Heart left ventricle (tissue), 13 donors: ENCODE measurements at regions not wholly inside any gene's neighbourhood (a gene's known extent, or its start where the extent isn't known, plus 50 kb on each side); places are given as distances from the start of the nearest gene placed in this dataset.

Experiments
- POLR2A ChIP-seq, 2 donors: fragments of 450-650 bp; IDR thresholded peaks; one replicate each; pipeline ENCODE4 v1.6.1; 2017; ENCODE audit warnings: antibody characterized with exemption in 2 of 2, mild to moderate bottlenecking in 2 of 2, moderate library complexity in 2 of 2
- TF ChIP-seq, protein P1 (sequence below), 12 donors: fragments of 200-600 bp; sonication (generic) in 4 of 12; IDR thresholded peaks; one replicate each; pipeline versions ENCODE4 v1.5.0 to v1.8.0; 2018 to 2022; ENCODE audit warnings: antibody characterized with exemption in 12 of 12, mild to moderate bottlenecking in 5 of 12
- donor health status: ischemic (EF 13 %, LVEDD 7.1; RV severe dilation, severe dysfunction).
- donor health status: DM: no; HTN: yes; CAD: no.
- donor health status: DM: no; HTN: no; CAD: no.
- donor health status: ischemic (EF 25% LVEDD 6.9; RV normal size, moderate dysfunction).
- donor health status: ischemic (EF 25% LVEDD 5.7; RV mildly dilated, moderate dysfunction).
- donor health status: ischemic (EF 35%, LVEDD 5.7; RV mildly dilated, moderate dysfunction).
- donor health status: nonischemic (EF 11% LVEDD 7.7; RV severe dilation, severe dysfunction).
- donor health status: DM: yes; HTN: yes; CAD: no.
- donor health status: PGD.
- donor health status: ischemic (EF 29% LVEDD 5.4; RV normal size, mild dysfunction).
- donor health status: nonischemic (EF 23%, LVEDD 6.1; RV moderate dilation, normal function).

DNA sequence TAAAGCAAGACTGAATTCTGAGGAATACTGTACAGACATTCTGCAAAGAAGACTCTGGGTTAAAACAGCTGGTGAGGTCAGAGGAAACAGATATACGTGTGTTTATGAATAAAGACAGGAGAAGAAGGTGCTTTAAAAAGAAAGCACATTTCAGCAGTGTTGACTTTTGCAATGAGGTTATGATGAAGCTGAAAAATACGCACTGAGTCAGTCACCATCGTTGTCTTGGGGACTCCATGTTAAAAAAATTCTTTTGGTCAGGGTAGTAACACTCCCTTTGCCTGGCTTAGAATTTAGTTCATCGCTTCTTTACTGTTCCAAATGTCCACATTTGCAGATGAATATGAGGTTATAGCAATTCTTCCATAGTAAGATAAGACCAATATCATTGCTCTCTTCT, 1049.0 kb downstream of the TSN start:
- TF ChIP-seq, protein P1, sequence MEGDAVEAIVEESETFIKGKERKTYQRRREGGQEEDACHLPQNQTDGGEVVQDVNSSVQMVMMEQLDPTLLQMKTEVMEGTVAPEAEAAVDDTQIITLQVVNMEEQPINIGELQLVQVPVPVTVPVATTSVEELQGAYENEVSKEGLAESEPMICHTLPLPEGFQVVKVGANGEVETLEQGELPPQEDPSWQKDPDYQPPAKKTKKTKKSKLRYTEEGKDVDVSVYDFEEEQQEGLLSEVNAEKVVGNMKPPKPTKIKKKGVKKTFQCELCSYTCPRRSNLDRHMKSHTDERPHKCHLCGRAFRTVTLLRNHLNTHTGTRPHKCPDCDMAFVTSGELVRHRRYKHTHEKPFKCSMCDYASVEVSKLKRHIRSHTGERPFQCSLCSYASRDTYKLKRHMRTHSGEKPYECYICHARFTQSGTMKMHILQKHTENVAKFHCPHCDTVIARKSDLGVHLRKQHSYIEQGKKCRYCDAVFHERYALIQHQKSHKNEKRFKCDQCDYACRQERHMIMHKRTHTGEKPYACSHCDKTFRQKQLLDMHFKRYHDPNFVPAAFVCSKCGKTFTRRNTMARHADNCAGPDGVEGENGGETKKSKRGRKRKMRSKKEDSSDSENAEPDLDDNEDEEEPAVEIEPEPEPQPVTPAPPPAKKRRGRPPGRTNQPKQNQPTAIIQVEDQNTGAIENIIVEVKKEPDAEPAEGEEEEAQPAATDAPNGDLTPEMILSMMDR (IDR thresholded peaks at IDR 0.05): no peak
- TF ChIP-seq POLR2A (IDR thresholded peaks at IDR 0.05): no peak
